H1 (cell line): ENCODE measurements at regions not wholly inside any gene's neighbourhood (a gene's known extent, or its start where the extent isn't known, plus 50 kb on each side); places are given as distances from the start of the nearest gene placed in this dataset.

ENCODE experiments used
- CTCF ChIA-PET: fragments of 300-600 bp; sonication (Branson Sonifier 250); formaldehyde crosslinking; loops from one replicate; lab custom pipeline; 2021; ENCODE audit not compliant: partially characterized antibody; lab: Charles Lee
- POLR2A ChIA-PET: fragments of 300-600 bp; sonication (Branson Sonifier 250); formaldehyde crosslinking; loops from one replicate; lab custom pipeline; 2021; ENCODE audit warnings: inconsistent platforms; ENCODE audit not compliant: partially characterized antibody; lab: Charles Lee
- DNase-seq, 2 experiments: peaks; one replicate each; pipeline versions ENCODE4 v3.0.0 to v3.0.0-alpha.2; 2010 to 2022; ENCODE audit warnings: low spot score in 2 of 2, low read depth in 1 of 2, mixed read lengths in 1 of 2
- FAIRE-seq: peaks from 2 replicates; lab custom pipeline; 2011; peaks lifted over from hg19 to GRCh38; lab: Jason Lieb, UNC
- H2AFZ ChIP-seq: 2 replicates; pipeline ENCODE4 v1.8.1; 2012; ENCODE audit warnings: low read length, inconsistent platforms
- H2AK5ac ChIP-seq: 2 replicates; pipeline ENCODE4 v1.6.1; 2013; ENCODE audit warnings: low read depth, low read length
- H2BK120ac ChIP-seq: replicated peaks from 2 replicates; pipeline ENCODE3; 2013; ENCODE audit warnings: low read depth, low read length, inconsistent platforms
- H2BK12ac ChIP-seq: 2 replicates; pipeline ENCODE4 v1.6.1; 2013; ENCODE audit warnings: low read depth, low read length
- H2BK15ac ChIP-seq: 2 replicates; pipeline ENCODE4 v1.6.1; 2013; ENCODE audit warnings: low read length
- H2BK20ac ChIP-seq: 2 replicates; pipeline ENCODE4 v1.6.1; 2013; ENCODE audit warnings: low read length
- H2BK5ac ChIP-seq: 2 replicates; pipeline ENCODE4 v1.6.1; 2013; ENCODE audit warnings: low read depth, low read length
- H3K14ac ChIP-seq: 2 replicates; pipeline ENCODE4 v1.6.1; 2013; ENCODE audit warnings: inconsistent platforms; ENCODE audit not compliant: insufficient read length
- H3K18ac ChIP-seq: 2 replicates; pipeline ENCODE4 v1.6.1; 2013; ENCODE audit warnings: low read length; ENCODE audit errors: extremely low read depth
- H3K23ac ChIP-seq: 2 replicates; pipeline ENCODE4 v1.6.1; 2013; ENCODE audit warnings: inconsistent platforms; ENCODE audit not compliant: insufficient read length
- H3K23me2 ChIP-seq: 2 replicates; pipeline ENCODE4 v1.6.1; 2013; ENCODE audit warnings: low read depth, low read length
- H3K27ac ChIP-seq: 2 replicates; pipeline ENCODE4 v1.6.1; 2011; ENCODE audit warnings: low read depth, low read length, inconsistent platforms
- H3K27me3 ChIP-seq, 4 experiments: replicated peaks in 1 of 4; 1 replicate in 1 of 4; 2 replicates in 3 of 4; pipeline versions ENCODE4 v1.6.1 to v1.8.1; 2011 to 2013; ENCODE audit warnings: low read length in 3 of 4, mild to moderate bottlenecking in 3 of 4, inconsistent platforms in 2 of 4, mixed read lengths in 2 of 4, moderate library complexity in 1 of 4; ENCODE audit not compliant: control insufficient read depth in 3 of 4, insufficient read depth in 3 of 4; ENCODE audit errors: extremely low read depth in 1 of 4
- H3K36me3 ChIP-seq, 4 experiments: 2 replicates each; pipeline versions ENCODE4 v1.6.1 to v1.8.1; 2011 to 2013; ENCODE audit warnings: mild to moderate bottlenecking in 4 of 4, low read length in 3 of 4, moderate library complexity in 2 of 4, control low read depth in 1 of 4, inconsistent platforms in 1 of 4; ENCODE audit not compliant: insufficient read depth in 4 of 4, control insufficient read depth in 2 of 4
- H3K4ac ChIP-seq: replicated peaks from 2 replicates; pipeline ENCODE3; 2013; ENCODE audit warnings: low read length, low read depth, mixed read lengths, inconsistent platforms; ENCODE audit not compliant: insufficient read length
- H3K4me1 ChIP-seq, 4 experiments: replicated peaks in 1 of 4; 1 replicate in 1 of 4; 2 replicates in 3 of 4; pipeline versions ENCODE4 v1.6.1 to v1.8.1; 2011 to 2013; ENCODE audit warnings: low read length in 3 of 4, inconsistent platforms in 2 of 4, mixed read lengths in 1 of 4; ENCODE audit not compliant: insufficient read depth in 4 of 4, control insufficient read depth in 3 of 4
- H3K4me2 ChIP-seq, 2 experiments: 2 replicates each; pipeline versions ENCODE4 v1.6.1 to v1.8.1; 2011 to 2013; ENCODE audit warnings: low read depth in 2 of 2, low read length in 2 of 2, control low read depth in 1 of 2, inconsistent platforms in 1 of 2, mild to moderate bottlenecking in 1 of 2; ENCODE audit not compliant: insufficient read depth in 1 of 2
- H3K4me3 ChIP-seq, 4 experiments: fragments of 200-600, 300-600 bp in 1 of 4; sonication (generic), shearing (Covaris generic), sonication (Bioruptor Twin) in 1 of 4; 2 replicates each; pipeline versions ENCODE4 v1.5.1 to v1.8.1; 2011 to 2016; ENCODE audit warnings: low read length in 4 of 4, low read depth in 3 of 4, control low read depth in 2 of 4, inconsistent platforms in 2 of 4, mild to moderate bottlenecking in 2 of 4, mixed read lengths in 1 of 4, moderate library complexity in 1 of 4; ENCODE audit not compliant: insufficient read depth in 2 of 4; ENCODE audit errors: extremely low read depth in 1 of 4
- H3K56ac ChIP-seq: replicated peaks from 2 replicates; pipeline ENCODE3; 2013; ENCODE audit warnings: low read depth, mild to moderate bottlenecking, mixed read lengths, low read length, inconsistent platforms; ENCODE audit not compliant: insufficient read length
- H3K79me1 ChIP-seq: 2 replicates; pipeline ENCODE4 v1.6.1; 2013; ENCODE audit warnings: low read depth, low read length, control low read depth
- H3K79me2 ChIP-seq, 2 experiments: 2 replicates each; pipeline versions ENCODE4 v1.6.1 to v1.8.1; 2012 to 2013; ENCODE audit warnings: low read length in 2 of 2, mild to moderate bottlenecking in 2 of 2, inconsistent platforms in 1 of 2; ENCODE audit not compliant: insufficient read depth in 2 of 2, control insufficient read depth in 1 of 2
- H3K9ac ChIP-seq, 4 experiments: replicated peaks in 1 of 4; 1 replicate in 1 of 4; 2 replicates in 3 of 4; pipeline versions ENCODE4 v1.6.1 to v1.8.1; 2011 to 2013; ENCODE audit warnings: low read depth in 3 of 4, low read length in 3 of 4, control low read depth in 2 of 4, mild to moderate bottlenecking in 2 of 4, moderate library complexity in 2 of 4, inconsistent platforms in 1 of 4; ENCODE audit errors: extremely low read depth in 1 of 4
- H3K9me3 ChIP-seq, 2 experiments: 2 replicates each; pipeline versions ENCODE4 v1.6.1 to v1.8.1; 2012 to 2013; ENCODE audit warnings: mild to moderate bottlenecking in 2 of 2, moderate library complexity in 2 of 2, control low read depth in 1 of 2, inconsistent platforms in 1 of 2, low read depth in 1 of 2, low read length in 1 of 2, mixed read lengths in 1 of 2; ENCODE audit not compliant: insufficient read depth in 2 of 2
- H4K20me1 ChIP-seq, 2 experiments: replicated peaks in 1 of 2; 2 replicates each; pipeline versions ENCODE3 to v1.8.1; 2011 to 2013; ENCODE audit warnings: inconsistent platforms in 2 of 2, low read length in 2 of 2, mild to moderate bottlenecking in 1 of 2; ENCODE audit not compliant: insufficient read depth in 2 of 2, control insufficient read depth in 1 of 2
- H4K5ac ChIP-seq: 2 replicates; pipeline ENCODE4 v1.6.1; 2013; ENCODE audit warnings: low read length, low read depth, mixed read lengths, inconsistent platforms; ENCODE audit not compliant: insufficient read length
- H4K8ac ChIP-seq: 2 replicates; pipeline ENCODE4 v1.8.0; 2013; ENCODE audit warnings: mild to moderate bottlenecking, moderate library complexity, low read length, inconsistent platforms; ENCODE audit not compliant: insufficient read depth; ENCODE audit errors: extremely low read depth
- H4K91ac ChIP-seq: replicated peaks from 2 replicates; pipeline ENCODE3; 2013; ENCODE audit warnings: low read length, mixed read lengths, inconsistent platforms; ENCODE audit not compliant: insufficient read length
- EGR1 ChIP-seq: IDR thresholded peaks from 2 replicates; pipeline ENCODE4 v1.6.1; 2011; ENCODE audit warnings: low read depth, low read length, borderline replicate concordance
- JUND ChIP-seq: IDR thresholded peaks from 2 replicates; pipeline ENCODE4 v1.6.1; 2011; ENCODE audit warnings: mild to moderate bottlenecking, improper control_type of control experiment, low read length
- MAFK ChIP-seq: IDR thresholded peaks from 2 replicates; pipeline ENCODE4 v1.6.1; 2012; ENCODE audit warnings: low read depth, mild to moderate bottlenecking, improper control_type of control experiment, low read length
- WGBS, 2 experiments: shearing (Covaris generic) in 1 of 2; methylation state at CpG; one replicate each; pipeline versions ENCODE4 v1.1.6 to v1.1.7; 2013 to 2015; ENCODE audit warnings: low lambda C conversion rate in 2 of 2, mixed read lengths in 2 of 2, inconsistent platforms in 1 of 2, low coverage in 1 of 2, missing lambda C conversion rate in 1 of 2; ENCODE audit not compliant: insufficient replicate concordance in 2 of 2, insufficient coverage in 1 of 2, insufficient read length in 1 of 2; ENCODE audit errors: extremely low coverage in 1 of 2, missing lambda C conversion rate in 1 of 2; 5-methylcytosine and 5-hydroxymethylcytosine counted together

DNA sequence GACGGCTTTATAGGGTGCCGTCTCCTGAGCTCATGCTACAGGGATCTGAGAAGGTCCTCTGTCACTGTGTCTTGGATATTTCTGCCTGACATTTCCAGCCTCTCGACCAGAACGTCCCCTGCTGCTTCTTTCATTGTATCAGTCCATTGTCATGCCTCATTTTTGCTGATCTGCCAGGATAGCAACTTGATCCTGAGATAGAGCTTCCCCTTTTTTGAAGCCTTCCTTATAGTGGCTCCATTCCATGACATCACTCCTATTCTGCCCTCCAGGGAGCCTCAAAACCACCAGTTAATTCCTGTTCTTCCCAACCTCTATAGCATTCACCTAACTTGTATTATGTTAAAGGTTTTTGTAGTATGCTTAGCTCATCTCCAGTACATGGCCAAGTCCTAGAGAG, 431.8 kb upstream of the NOX3 start:
- ChIA-PET POLR2A (no interaction called here), CTCF (interaction anchor here (0.6 kb wide), 1 partner anchor 138 kb away, joined by 3 read pairs; no protein-coding TSS in a partner anchor)
- no peak overlapping the region for H3K4me3 ChIP-seq
- TF ChIP-seq EGR1 (no peak), MAFK (0 out of 2 replicates have a peak, but pooled peaks have one; percentile 27), JUND (0 out of 2 replicates have a peak, but pooled peaks have one; percentile 14)
- no peaks in the 10 kb centered on the region for H3K9me3 ChIP-seq
- no peak overlapping the region for H4K8ac ChIP-seq
- H4K91ac ChIP-seq, result no peak overlapping the region
- FAIRE-seq, result peak; percentile 36
- H2BK15ac ChIP-seq, result no peak overlapping the region
- H2BK20ac ChIP-seq, result no peak overlapping the region; the same call in 1 of the 2 replicates
- WGBS, 2 experiments, result 79% methylated on average over 4 of the region's 4 CpGs; no CpG with 5 or more reads in 1 of the 2 experiments
- H2BK120ac ChIP-seq, result no peak overlapping the region
- H3K56ac ChIP-seq, result no peak overlapping the region
- no peak overlapping the region for H2AK5ac ChIP-seq
- DNase-seq, result no peak
- H3K4me1 ChIP-seq, result peaks cover 0 to 9% (median 6%) of the 10 kb centered on the region in 4 experiments; a peak in 3 of 7 replicates
- no peaks in the 10 kb centered on the region for H3K36me3 ChIP-seq
- no peak overlapping the region for H2AFZ ChIP-seq
- H4K5ac ChIP-seq, result no peak overlapping the region
- no peak overlapping the region for H3K14ac ChIP-seq
- H3K23me2 ChIP-seq, result no peaks in the 10 kb centered on the region; the same call in 1 of the 2 replicates
- no peaks in the 10 kb centered on the region for H3K79me2 ChIP-seq
- no peaks in the 10 kb centered on the region for H3K27me3 ChIP-seq
- no peak overlapping the region for H3K27ac ChIP-seq
- H3K9ac ChIP-seq, result no peak overlapping the region
- no peak overlapping the region for H3K23ac ChIP-seq
- H3K18ac ChIP-seq, result no peak overlapping the region; the same call in 1 of the 2 replicates
- H2BK5ac ChIP-seq, result no peak overlapping the region
- no peak overlapping the region for H3K4ac ChIP-seq
- no peak overlapping the region for H3K4me2 ChIP-seq
- H2BK12ac ChIP-seq, result no peak overlapping the region
- H4K20me1 ChIP-seq, result no peaks in the 10 kb centered on the region
- no peaks in the 10 kb centered on the region for H3K79me1 ChIP-seq
